NCI-H146 (cell line): ENCODE measurements at regions not wholly inside any gene's neighbourhood (a gene's known extent, or its start where the extent isn't known, plus 50 kb on each side); places are given as distances from the start of the nearest gene placed in this dataset.
"Not testable (repeated sequence)": the region's sequence is repeated elsewhere in the genome, so short reads cannot be mapped to it uniquely, and the experiment has no call there.

Experiments used
- DNase-seq: peaks from one replicate; lab custom pipeline; 2025; lab: John Stamatoyannopoulos, UW

DNA sequence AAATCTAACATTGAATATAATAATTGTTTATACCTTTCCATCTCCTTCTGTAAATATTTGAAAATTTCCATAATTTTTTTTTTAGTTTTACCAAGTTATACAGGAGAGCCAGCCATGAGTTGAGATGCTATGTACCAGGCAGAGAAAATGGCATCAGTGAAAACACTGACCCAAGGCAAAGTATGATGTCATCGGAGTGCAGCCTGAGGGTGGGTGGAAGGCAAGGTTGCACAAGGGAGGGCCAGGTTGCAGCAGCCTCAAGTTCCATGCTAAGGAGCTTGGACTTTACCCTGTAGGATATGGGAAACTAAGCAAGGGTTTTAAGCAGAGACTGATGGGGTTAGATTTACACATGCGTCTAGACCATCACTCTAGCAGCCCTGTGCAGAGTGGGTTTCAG, 441.1 kb downstream of the BCAT1 start:
- no peak for DNase-seq

DNA sequence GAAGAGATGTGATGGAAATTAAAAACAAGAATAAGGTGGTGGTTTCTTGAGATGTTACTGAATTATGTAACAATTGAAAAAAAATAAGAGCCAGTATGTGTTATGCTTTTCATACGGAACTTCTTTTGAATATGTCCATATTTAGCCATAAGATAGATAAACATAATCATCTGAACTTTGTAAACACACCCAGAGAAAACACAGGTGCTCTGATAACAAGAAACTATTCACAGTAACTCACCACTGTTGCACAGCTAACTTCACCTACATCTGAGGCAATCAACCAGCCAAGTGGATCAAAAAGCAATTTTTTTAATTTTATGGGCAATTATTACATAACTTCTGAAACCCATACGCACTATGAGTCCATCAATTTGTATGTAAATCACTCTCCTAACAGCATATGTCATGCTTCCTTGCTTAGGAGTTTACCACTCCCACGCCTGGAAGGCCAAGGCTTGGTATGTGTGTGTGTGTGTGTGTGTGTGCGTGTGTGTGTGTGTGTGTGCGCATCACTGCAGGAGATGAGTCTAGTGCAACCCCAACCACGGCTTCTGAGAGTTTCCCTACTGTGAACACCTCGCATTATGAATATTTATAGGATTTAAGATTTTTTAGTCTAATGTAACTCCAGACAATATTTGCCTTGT, 443.4 kb downstream of the BCAT1 start:
- DNase-seq, result no peak

DNA sequence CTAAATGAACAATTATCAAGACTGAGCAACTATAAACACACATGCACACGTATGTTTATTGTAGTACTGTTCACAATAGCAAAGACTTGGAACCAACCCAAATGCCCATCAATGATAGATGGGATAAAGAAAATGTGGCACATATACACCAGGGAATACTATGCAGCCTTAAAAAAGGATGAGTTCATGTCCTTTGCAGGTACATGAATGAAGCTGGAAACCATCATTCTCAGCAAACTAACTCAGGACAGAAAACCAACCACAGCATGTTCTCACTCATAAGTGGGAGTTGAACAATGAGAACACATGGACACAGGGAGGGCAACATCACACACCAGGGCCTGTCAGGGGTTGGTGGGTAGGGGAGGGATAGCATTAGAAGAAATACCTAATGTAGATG, 445.4 kb downstream of the BCAT1 start:
- not testable (repeated sequence) for DNase-seq

DNA sequence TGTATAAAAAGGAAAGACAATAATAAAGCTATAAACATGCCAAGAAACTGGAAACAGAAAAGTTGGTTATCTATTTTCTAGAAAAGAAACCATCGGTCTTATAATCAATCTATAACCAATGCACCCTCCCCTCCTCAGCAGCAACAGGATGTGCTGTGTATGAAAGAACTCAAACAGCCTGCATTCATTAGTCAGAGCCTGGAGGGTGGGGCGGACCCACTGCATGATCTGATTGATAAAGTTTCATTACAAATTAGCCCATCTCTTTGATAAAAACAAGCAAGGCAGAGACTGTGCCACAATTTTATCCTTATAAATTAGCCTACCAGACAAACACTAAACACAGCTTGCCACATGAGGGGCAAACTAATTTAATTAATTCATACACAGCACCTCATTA, 448.1 kb downstream of the BCAT1 start:
- DNase-seq, result no peak

DNA sequence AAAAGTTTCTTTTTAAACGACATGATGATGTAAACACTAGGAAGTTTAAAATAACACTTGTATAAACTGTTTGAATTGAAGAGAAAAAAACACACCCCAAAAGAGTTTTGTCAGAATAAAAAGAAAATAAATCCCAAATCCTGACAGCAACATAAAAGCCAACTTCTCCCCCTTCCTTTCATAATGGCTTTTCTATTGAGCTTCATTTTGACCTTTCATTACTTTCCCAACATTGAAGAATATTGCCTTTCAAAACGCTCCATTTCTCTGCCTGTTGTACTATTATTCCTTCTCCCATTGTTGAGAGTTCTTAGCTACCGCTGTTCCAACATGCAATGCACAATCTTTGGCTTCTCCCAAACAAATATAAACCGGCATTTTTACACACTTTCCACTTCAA, 448.5 kb downstream of the BCAT1 start:
- DNase-seq, result no peak

DNA sequence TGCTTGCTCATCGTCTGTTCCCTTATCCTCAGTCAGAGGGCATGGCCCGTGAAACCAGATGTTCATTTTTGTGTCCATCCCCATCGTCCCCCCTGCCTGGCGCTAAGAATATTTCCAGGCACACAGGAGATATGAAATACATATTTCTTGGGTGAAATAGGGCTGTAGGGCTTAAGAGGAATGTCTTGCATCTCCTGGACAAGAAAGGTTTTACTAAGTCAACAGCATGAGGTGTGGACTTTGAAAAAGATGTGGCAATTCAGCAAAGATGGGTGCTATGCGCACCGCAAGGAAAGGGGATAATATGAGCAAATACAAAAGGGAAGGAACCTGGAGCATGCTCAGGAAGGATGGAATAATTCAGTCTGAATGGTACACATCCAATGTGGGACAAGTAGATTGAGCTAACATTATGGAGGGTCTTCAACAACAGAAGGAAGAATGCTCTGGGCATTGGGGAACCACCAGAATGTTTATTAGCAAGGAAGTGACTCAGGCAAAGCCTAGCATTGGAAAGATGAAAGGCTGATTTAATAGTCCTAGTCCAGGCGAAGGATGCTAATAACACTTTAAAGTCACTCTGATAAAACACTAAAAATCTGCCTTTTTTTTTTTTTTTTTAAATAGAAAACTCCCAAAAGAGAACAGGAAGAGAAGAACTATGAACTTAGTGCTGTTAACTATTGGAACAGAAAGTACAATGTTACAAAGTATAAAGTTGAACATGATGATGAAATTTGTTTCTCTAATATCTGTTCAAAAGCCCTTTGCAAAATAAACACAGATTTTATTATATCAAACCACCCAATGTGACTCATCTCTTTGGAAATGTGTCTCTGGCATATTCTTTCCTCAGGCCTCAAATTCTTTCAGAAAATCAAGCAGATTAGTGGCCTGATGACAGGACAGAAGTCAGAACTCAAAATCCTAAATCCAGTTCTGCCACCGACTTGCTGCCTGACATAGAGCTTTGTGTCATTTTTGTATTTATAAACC, 449.5 kb downstream of the BCAT1 start:
- DNase-seq, result no peak

DNA sequence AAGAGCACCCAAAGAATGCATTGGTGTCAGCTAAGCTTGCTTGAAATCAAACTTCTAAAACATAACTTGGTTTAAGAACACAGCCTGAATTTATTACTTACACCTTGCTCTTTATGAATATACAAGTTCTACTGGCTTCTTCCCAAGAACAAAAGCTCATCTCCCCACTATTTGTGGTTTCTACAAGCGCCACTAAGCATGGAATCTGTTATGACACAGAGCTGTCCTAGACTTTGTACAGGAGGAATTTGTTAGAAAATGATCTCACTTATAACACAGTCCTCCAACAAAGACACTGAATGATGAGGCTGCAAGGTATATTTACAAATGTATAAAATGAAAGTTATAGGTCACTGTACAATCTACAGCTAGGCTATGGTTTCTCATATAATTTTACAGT, 452.1 kb downstream of the BCAT1 start:
- DNase-seq, result no peak

DNA sequence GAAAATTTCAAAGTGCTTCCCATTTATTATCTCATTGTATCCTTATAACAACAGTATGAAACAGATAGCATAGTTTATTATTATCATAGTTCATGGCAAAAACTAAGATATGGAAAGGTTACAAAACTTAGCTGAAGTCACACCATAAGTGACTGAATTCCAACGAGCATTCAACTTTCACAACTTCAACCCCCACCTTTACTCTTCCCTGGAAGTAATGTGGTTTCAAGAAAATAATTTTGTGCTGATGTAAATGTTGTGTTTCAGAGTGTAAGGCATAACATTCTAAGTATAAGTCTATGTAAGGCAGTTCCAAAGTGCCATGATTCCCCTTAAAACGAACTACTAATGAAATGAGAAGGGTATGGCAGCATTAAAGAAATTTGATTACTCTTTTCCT, 454.5 kb downstream of the BCAT1 start:
- DNase-seq, result no peak

DNA sequence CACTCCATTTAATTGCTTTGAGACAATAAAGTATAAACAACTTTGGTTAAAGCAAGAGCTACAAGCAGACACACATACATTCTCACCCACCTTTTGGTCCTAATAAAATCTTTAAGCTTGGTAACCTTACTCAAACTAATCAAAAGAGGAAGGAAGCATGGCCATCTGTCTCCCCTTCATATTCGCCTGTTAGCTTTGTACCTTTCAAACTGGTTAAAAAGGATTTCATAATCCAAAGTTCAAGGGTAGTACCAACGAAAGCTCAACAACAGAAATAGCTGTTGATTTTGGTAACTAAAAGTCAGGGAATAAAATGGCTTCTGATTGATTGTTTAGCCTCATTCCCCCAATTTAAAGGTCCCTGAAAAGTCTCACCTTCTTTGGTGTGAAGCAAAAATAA, 456.9 kb downstream of the BCAT1 start:
- no peak for DNase-seq

DNA sequence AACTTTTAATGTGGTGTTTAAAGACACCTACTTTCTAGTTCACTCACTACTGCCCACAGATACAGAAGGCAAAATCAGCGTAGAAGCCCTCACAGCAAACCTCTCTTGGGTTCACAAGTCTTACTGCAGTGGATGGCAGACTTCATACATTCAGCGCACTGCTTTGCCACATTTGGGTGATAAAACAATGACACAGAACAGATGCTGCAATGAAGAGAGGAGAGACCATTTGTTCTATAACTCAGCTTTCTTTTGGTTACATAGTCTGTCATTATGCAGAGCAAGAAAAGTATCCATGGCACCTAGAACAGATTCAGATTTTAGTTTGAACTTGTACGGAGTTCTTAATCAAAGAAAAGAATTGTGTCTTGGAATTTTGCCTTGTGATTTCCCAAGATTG, 459.0 kb downstream of the BCAT1 start:
- DNase-seq, result no peak

DNA sequence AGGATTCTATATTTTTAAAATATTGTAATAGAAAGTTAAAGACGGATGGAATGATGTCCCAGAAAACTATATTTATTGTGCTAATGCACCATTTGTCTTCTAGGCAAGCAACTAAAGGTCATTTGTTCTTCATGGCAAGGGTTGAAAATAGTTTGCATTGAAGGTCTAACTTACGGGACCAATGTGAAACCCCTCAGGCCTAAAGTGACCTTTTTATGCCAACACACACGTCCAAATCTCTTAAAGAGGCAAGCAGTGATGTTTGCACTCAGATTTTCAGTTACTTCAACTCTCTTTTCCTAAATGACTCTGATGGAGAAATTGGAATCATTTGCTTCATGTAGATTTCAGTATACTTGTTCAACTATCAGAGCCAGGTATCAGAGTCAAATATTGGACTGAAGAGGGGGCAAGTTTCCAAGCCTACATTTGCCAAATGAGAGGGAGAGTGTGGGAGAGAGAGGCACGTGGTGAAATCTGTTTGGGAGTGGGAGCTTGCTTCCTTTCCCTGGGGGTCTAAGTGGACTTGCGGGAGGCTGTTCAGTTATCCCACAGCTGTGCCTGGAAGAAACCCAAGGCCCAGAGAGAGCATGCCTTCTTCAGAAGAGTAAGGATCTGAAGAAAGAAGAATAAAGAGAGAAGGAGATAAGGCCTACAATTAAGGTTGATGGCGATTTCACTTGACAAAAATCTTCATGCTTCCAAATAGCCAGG, 459.8 kb downstream of the BCAT1 start:
- DNase-seq, result no peak

DNA sequence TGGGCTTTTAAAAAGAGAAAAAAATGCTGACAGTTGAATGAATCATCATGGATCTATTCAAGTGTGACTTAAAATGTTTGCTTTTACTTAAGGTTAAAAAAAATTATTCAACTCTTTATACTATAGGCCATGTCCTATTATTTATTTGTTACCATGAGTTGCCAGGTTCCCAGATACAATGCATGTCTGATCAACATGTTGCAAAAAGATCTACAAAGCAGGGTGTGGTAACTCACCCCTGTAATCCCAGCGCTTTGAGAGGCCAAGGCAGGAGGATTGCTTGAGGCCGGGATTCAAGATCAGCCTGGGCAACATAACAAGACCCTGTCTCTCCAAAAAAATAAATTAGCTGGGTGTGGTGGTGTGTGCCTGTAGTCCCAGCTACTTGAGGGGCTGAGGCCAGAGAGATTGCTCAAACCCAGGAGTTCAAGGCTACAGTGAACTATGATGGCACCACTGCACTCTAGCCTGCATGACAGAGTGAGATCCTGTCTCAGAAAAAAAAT, 460.8 kb downstream of the BCAT1 start:
- DNase-seq, result no peak

DNA sequence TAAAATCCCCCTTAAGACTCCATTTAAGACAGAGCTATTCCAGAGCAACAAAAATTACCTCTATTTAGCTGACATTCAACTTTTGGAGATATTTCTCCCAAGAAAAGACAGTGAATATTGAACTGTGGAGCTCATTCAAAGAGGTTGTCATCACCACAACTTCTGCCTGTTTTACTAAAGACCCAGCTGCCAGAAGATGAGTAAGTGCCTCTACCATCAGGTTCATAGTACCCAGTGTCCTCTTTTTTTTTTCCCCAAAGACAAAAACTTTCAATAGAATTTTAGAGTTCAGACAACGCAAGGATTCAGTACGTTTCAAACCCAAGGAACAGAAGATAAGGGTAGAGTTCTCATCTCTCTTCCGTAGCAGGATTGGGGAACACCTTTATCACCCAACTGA, 461.3 kb downstream of the BCAT1 start:
- DNase-seq, result no peak

DNA sequence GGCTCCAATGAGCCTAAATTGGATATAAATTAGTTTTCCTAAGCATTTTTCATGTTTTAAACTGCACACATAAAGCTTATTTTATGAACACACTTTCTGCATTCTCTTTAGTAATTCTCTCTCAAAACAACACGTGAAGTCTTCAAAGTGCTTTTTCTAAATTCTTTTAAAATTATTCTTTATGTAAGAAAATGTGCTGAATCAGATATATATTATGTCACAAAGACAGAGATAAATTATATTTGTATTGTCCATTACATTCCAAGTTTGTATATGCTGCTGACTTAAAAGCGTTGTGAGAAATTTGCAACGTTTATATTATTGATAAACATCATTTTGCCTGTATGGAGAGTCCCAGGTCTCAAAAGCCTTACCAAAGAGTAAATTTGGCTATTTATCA, 465.2 kb downstream of the BCAT1 start:
- DNase-seq, result no peak

DNA sequence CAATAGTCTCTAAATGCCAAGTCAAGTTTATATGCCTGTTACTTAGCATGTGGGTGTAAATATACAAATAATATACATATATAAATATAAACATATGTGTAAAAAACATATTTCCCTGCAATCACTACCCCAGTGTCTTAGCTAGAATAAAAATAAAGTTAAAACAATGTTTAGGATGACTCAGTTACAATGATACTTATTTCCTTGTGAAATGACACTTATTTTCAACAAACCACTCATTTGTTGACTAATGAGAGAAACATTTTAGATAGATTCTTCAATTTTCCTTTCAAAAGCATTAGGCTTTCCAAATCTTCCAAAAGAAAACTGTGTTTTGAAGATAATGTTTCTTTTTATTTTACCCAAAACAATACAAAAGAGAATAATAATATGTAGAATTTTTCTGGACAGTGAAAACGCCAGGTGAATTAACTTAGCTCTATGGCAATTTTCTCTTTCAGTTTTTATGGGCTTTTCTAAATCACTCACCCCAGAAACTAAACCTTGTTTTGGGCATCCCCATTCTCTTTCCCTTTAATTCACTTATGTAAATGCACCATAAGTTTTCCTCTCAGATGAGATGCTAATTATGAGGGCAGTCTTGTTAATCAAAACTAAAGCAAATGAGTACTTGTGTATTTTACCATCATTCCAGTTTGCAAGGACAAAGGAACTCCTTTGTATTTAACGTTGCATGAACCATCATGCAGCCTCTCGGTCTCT, 465.9 kb downstream of the BCAT1 start:
- DNase-seq, result no peak

DNA sequence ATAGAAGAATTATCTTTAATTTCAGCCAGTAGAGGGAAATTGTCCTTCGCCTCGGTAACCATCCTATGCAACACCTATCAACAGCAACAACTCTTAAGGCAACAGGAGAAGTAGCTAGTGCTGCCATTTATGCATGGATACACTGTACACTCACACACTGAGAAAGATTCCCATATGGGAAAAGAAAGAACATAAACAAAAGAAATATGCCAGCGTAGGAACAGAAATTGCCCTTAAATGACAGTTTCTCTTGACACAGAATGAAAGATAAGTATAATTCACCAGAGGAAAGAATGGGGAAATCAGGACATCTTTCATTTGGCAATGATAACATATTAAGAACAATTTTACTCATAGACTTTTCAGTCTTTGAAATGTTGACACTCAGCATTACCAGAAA, 466.9 kb downstream of the BCAT1 start:
- DNase-seq, result no peak

DNA sequence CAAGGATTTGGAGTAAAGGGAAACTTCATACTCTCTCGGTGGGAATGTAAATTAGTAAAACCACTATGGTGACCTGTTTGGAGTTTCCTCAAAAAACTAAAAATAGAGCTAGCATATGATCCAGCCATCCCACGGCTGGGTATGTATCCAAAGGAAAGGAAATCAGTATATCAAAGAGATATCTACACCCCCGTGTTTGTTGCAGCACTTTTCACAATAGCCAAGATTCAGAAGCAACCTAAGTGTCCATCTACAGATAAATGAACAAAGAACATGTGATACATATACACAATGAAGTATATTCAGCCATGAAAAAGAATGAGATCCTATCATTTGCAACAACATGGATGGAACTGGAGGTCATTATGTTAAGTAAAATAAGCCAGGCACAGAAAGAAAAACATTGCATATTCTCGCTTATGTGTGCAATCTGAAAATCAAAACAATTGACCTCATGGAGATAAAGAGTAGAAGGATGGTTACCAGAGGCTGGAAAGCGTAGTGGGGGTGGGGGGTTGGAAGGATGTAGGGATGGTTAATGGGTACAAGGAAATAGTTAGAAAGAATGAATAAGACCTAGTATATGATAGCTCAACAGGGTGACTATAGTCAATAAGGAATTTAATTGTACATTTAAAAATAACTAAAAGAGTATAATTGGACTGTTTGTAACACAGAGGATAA, 468.0 kb downstream of the BCAT1 start:
- DNase-seq, result no peak

DNA sequence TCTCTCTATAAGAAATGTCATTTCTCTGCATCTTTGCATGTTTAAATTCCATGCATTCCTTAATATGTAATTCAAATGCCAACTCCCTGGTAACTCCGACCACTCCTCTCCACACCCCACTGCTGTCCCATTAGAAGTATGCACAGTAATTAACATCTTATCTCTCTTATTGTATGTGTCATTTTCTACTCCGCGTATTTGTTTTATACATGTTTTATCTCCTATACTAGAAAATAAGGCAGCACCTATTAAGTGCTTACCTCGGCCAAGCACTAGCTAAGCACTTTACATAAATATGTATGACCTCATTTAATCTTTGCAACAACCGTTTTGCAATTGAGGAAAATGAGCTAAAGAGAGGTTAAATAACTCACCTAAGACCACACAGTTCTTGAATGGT, 469.8 kb downstream of the BCAT1 start:
- DNase-seq, result no peak

DNA sequence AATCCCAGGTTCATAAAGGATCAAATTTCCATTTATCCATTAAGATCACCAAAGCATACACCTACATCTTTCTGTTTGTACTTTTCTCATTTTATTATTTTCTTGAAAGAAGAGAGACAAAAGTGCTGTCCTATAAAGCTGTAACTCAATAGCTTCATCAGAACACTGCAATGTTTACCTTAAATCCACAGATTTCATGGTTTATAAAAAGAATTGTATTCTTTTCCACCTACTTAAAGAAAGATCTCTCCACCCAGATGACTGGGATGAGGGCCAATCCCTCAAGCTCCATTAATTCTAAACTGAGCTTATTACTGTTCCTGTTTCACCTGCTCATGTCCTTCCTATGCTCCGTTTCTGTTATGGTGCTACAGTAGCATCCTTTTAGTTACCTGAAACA, 470.6 kb downstream of the BCAT1 start:
- no peak for DNase-seq

DNA sequence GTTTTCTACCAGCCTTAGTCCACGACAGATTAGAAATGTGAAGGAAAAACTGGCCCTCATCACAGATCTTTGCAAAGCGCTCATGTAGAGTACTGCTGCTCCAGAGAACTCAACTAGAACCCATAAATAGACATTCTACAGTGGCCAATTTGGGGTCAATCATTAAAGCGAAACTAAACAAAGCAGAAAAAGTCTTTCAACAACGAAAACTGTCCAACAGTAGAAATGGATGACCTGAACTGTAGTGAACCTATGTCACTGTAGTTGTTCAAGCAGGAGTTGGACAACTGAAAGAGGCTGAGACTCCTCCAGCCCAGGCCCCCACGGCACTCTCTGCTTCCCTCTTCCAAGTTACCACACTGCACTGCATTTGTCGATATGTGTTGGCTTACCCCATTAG, 472.6 kb downstream of the BCAT1 start:
- no peak for DNase-seq

DNA sequence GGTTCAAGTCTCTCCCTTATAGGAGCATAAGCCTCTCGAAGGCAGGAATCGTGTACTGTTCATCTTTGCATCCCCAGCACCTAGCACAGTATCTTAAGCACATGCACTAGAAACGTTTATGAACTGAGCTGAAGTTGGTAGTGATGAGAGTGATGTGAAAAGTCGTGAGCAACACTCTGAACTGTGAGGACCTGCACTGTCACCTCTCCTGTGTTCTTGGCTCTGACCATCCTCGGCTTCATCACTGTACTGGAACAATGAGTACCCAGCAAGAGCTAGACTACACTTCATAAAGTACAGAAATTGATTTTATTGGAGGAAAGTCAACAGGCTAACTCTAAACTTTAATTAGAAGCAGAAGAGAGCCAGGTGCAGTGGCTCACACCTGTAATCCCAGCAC, 473.6 kb downstream of the BCAT1 start:
- no peak for DNase-seq
